CD14-positive monocyte (primary cell): ENCODE measurements at regions not wholly inside any gene's neighbourhood (a gene's known extent, or its start where the extent isn't known, plus 50 kb on each side); places are given as distances from the start of the nearest gene placed in this dataset.

Experiments used
- DNase-seq, 3 donors: peaks; one replicate each; pipeline ENCODE4 v3.0.0-alpha.2; 2011 to 2022
- H2AFZ ChIP-seq: 2 replicates; pipeline ENCODE4 v1.6.0; 2012; ENCODE audit warnings: mild to moderate bottlenecking, low read depth, low read length, inconsistent platforms; ENCODE audit not compliant: insufficient read depth, poor library complexity, severe bottlenecking
- H3K27ac ChIP-seq, 2 donors: 1 replicate in 1 of 2; 2 replicates in 1 of 2; pipeline ENCODE4 v1.5.1; 2012 to 2013; ENCODE audit warnings: low read length in 2 of 2, control low read depth in 1 of 2, inconsistent platforms in 1 of 2, low read depth in 1 of 2, mild to moderate bottlenecking in 1 of 2
- H3K27me3 ChIP-seq, 2 donors: one replicate each; pipeline versions ENCODE4 v1.6.0 to v1.6.1; 2011 to 2013; ENCODE audit warnings: low read length in 2 of 2; ENCODE audit not compliant: control insufficient read depth in 2 of 2, insufficient read depth in 2 of 2
- H3K36me3 ChIP-seq, 2 donors: replicated peaks in 1 of 2; 1 replicate in 1 of 2; 2 replicates in 1 of 2; pipeline versions ENCODE4 v1.5.1 to v1.6.1; 2012 to 2013; ENCODE audit warnings: low read length in 2 of 2, control low read depth in 1 of 2, inconsistent platforms in 1 of 2, mild to moderate bottlenecking in 1 of 2; ENCODE audit not compliant: insufficient read depth in 2 of 2, control insufficient read depth in 1 of 2
- H3K4me1 ChIP-seq, 2 donors: 1 replicate in 1 of 2; 2 replicates in 1 of 2; pipeline versions ENCODE4 v1.5.1 to v1.6.1; 2012 to 2013; ENCODE audit warnings: low read length in 2 of 2, control low read depth in 1 of 2, inconsistent platforms in 1 of 2, mild to moderate bottlenecking in 1 of 2, moderate library complexity in 1 of 2; ENCODE audit not compliant: insufficient read depth in 2 of 2, control insufficient read depth in 1 of 2
- H3K4me2 ChIP-seq: replicated peaks from 2 replicates; pipeline ENCODE3; 2012; ENCODE audit warnings: low read length, moderate library complexity, mild to moderate bottlenecking; ENCODE audit not compliant: poor library complexity, severe bottlenecking; ENCODE audit errors: extremely low read depth
- H3K4me3 ChIP-seq, 3 experiments: fragments of 200-600 bp in 1 of 3; sonication (generic) in 1 of 3; replicated peaks in 1 of 3; 1 replicate in 2 of 3; 2 replicates in 1 of 3; pipeline ENCODE4 v1.5.1; 2011 to 2013; ENCODE audit warnings: low read length in 3 of 3, mild to moderate bottlenecking in 3 of 3, control low read depth in 2 of 3, low read depth in 2 of 3, inconsistent platforms in 1 of 3, moderate library complexity in 1 of 3
- H3K79me2 ChIP-seq: 2 replicates; pipeline ENCODE4 v1.6.0; 2012; ENCODE audit warnings: mild to moderate bottlenecking, control low read depth, inconsistent platforms, low read length, moderate library complexity; ENCODE audit not compliant: insufficient read depth
- H3K9ac ChIP-seq: 2 replicates; pipeline ENCODE4 v1.6.0; 2017; ENCODE audit warnings: low read length, mild to moderate bottlenecking; ENCODE audit not compliant: insufficient read depth, poor library complexity, severe bottlenecking
- H3K9me3 ChIP-seq, 2 donors: replicated peaks in 1 of 2; 1 replicate in 1 of 2; 2 replicates in 1 of 2; pipeline versions ENCODE4 v1.5.1 to v1.6.1; 2012 to 2013; ENCODE audit warnings: low read length in 2 of 2, control low read depth in 1 of 2; ENCODE audit not compliant: control insufficient read depth in 1 of 2, insufficient read depth in 1 of 2
- H4K20me1 ChIP-seq: 2 replicates; pipeline ENCODE4 v1.6.0; 2012; ENCODE audit warnings: mild to moderate bottlenecking, low read length, control low read depth, moderate library complexity; ENCODE audit not compliant: insufficient read depth
- H3K27ac Mint-ChIP-seq, 7 donors: one replicate each; pipeline ENCODE4 v1.8.0; 2020; ENCODE audit warnings: mild to moderate bottlenecking in 7 of 7, mixed read lengths in 7 of 7, moderate library complexity in 6 of 7, inconsistent platforms in 2 of 7
- H3K27me3 Mint-ChIP-seq, 3 donors: one replicate each; pipeline ENCODE4 v1.8.0; 2021 to 2022; ENCODE audit warnings: low read depth in 3 of 3, mild to moderate bottlenecking in 3 of 3, mixed read lengths in 3 of 3, moderate library complexity in 3 of 3, inconsistent platforms in 1 of 3
- H3K36me3 Mint-ChIP-seq, 2 donors: one replicate each; pipeline ENCODE4 v1.8.0; 2020; ENCODE audit warnings: mixed read lengths in 2 of 2, inconsistent platforms in 1 of 2, mild to moderate bottlenecking in 1 of 2
- H3K4me1 Mint-ChIP-seq: one replicate; pipeline ENCODE4 v1.8.0; 2020; ENCODE audit warnings: mild to moderate bottlenecking, mixed read lengths
- H3K4me3 Mint-ChIP-seq, 2 donors: one replicate each; pipeline ENCODE4 v1.8.0; 2020; ENCODE audit warnings: mild to moderate bottlenecking in 2 of 2, mixed read lengths in 2 of 2, moderate library complexity in 1 of 2
- H3K9me3 Mint-ChIP-seq, 7 donors: one replicate each; pipeline ENCODE4 v1.8.0; 2020 to 2022; ENCODE audit warnings: mixed read lengths in 7 of 7, mild to moderate bottlenecking in 6 of 7, moderate library complexity in 6 of 7, inconsistent platforms in 2 of 7
- WGBS: methylation state at CpG from one replicate; pipeline ENCODE4 v1.1.5; 2013; ENCODE audit warnings: missing lambda C conversion rate; ENCODE audit not compliant: insufficient coverage; 5-methylcytosine and 5-hydroxymethylcytosine counted together
- intact Hi-C, 2 donors: fragments of 100-400 bp; cut with micrococcal nuclease; formaldehyde crosslinking; loops; one replicate each; pipeline versions ENCODE4 v1.15.0 to v1.15.1; 2023
- TF ChIP-seq, protein P1 (sequence below): fragments of 200-600 bp; IDR thresholded peaks from one replicate; pipeline ENCODE4 v1.8.0; 2022; ENCODE audit warnings: antibody characterized with exemption, mild to moderate bottlenecking

DNA sequence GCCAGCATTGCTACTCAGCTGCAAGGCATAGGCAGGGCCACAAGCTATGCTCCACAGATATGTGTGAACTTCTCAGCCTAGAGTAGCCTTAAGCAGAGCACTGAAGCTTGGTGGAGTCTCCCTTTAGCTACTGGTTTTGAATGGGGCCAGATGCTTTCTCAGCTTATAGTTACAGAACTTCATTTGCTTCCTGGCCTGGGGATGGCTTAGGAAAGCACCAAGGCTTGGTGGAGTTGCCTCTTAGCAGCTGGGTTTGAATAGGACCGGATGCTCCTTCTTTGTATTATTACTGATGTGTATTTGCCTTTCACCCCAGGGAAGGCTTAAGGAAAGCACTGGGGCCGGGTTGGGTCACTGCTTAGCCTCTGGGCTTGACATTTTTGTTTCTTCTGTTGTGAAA lies 497.8 kb upstream of the SEMA6A start:
- intact Hi-C loops = no loop called here
- Histone ChIP-seq H3K36me3 (no peaks in the 10 kb centered on the region), H3K9ac (no peak overlapping the region), H3K4me1 (no peaks in the 10 kb centered on the region), H3K4me3 (no peak overlapping the region), H3K79me2 (no peaks in the 10 kb centered on the region), H2AFZ (no peak overlapping the region), H3K27me3 (no peaks in the 10 kb centered on the region), H3K27ac (no peak overlapping the region), H3K9me3 (peaks cover 0 to 5% of the 10 kb centered on the region in 2 donors), H3K4me2 (no peak overlapping the region), H4K20me1 (no peaks in the 10 kb centered on the region)
- peaks cover 0 to 5% (median 2%) of the 10 kb centered on the region in 7 donors for H3K9me3 Mint-ChIP-seq
- H3K27ac Mint-ChIP-seq = no peak overlapping the region
- TF ChIP-seq, protein P1, sequence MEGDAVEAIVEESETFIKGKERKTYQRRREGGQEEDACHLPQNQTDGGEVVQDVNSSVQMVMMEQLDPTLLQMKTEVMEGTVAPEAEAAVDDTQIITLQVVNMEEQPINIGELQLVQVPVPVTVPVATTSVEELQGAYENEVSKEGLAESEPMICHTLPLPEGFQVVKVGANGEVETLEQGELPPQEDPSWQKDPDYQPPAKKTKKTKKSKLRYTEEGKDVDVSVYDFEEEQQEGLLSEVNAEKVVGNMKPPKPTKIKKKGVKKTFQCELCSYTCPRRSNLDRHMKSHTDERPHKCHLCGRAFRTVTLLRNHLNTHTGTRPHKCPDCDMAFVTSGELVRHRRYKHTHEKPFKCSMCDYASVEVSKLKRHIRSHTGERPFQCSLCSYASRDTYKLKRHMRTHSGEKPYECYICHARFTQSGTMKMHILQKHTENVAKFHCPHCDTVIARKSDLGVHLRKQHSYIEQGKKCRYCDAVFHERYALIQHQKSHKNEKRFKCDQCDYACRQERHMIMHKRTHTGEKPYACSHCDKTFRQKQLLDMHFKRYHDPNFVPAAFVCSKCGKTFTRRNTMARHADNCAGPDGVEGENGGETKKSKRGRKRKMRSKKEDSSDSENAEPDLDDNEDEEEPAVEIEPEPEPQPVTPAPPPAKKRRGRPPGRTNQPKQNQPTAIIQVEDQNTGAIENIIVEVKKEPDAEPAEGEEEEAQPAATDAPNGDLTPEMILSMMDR = no peak
- H3K27me3 Mint-ChIP-seq = no peaks in the 10 kb centered on the region
- H3K36me3 Mint-ChIP-seq = no peaks in the 10 kb centered on the region
- no peaks in the 10 kb centered on the region for H3K4me1 Mint-ChIP-seq
- no peak overlapping the region for H3K4me3 Mint-ChIP-seq
- DNase-seq = no peak
- WGBS = no CpG with 5 or more reads among the region's 2 CpGs

DNA sequence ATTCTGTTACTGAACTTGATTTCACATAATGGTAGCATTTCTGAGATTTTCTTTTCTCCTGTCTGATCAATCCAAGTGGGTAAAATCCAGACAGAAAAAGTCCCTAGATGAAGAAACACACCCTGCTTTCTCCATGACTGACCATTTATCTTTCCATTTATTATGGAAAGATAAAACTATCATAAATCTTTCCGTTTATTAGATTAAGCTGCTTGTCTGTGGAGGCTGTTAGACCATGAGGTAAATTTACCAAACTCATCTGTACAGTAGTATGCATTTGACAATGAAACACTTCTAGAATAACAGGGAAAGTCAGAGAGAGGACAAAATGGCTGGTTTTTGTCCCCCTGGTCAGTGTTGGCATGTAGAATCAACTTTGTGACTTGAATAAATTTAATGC lies 491.2 kb upstream of the SEMA6A start:
- intact Hi-C loops = no loop called here
- Histone ChIP-seq H3K4me2 (no peak overlapping the region), H4K20me1 (no peaks in the 10 kb centered on the region), H3K79me2 (no peaks in the 10 kb centered on the region), H3K27me3 (no peaks in the 10 kb centered on the region), H3K4me1 (no peaks in the 10 kb centered on the region), H2AFZ (no peak overlapping the region), H3K9me3 (no peaks in the 10 kb centered on the region), H3K9ac (no peak overlapping the region), H3K36me3 (no peaks in the 10 kb centered on the region), H3K4me3 (no peak overlapping the region), H3K27ac (no peak overlapping the region)
- H3K4me3 Mint-ChIP-seq = no peak overlapping the region
- TF ChIP-seq, protein P1 = no peak
- peaks cover 0 to 1% (median 0%) of the 10 kb centered on the region in 3 donors for H3K27me3 Mint-ChIP-seq
- no peaks in the 10 kb centered on the region for H3K4me1 Mint-ChIP-seq
- H3K36me3 Mint-ChIP-seq = no peaks in the 10 kb centered on the region
- WGBS = no CpG with 5 or more reads among the region's 1 CpG
- no peak overlapping the region for H3K27ac Mint-ChIP-seq
- peaks cover 0 to 5% (median 0%) of the 10 kb centered on the region in 7 donors for H3K9me3 Mint-ChIP-seq
- DNase-seq = no peak
